ENCODE measurements at regions not wholly inside any gene's neighbourhood (a gene's known extent, or its start where the extent isn't known, plus 50 kb on each side); places are given as distances from the start of the nearest gene placed in this dataset.

DNA sequence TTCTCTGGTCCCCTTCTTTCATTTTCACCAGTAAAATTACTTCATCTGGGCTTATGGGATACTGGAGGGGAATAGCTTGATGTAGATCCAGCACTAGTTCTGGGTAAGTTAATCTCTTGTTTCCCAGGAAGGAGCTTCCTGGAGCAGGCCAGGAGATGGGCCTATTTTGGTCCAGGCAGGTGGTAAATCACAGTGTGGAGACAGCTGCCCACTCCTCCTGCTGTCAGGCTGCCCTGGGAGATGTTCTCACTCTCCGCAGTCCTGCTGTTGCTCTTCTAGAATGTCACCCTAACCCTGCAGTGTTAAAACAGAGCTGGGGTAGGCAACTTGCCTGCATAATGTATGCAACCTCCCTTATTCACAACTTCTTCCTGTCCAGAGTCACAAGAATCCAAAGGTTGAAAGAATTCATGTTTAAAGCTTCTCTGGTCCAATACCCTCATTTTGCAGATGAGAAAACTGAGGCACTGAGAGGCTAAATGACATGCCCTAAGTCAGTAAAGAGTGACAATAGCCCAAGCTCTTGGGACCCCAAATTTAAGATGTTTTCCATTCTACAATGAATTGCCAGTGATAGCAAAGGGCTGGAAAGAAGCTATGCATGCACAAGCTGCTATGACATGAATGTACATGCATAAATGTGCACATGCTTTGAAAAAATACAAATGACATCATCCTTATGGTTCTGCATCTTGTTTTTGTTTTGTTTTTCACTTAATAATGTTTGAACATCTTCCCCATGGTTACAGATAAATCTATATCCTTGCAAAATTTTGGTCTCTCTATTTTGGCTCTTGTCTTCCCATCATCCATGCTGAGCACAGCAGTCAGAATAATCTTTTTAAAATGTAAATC lies 71.8 kb upstream of the ADRA1B start:
- Histone ChIP-seq H3K4me3 (ENCODE audit: insufficient read depth, low read length) (no peak overlapping the region), H4K20me1 (ENCODE audit: insufficient read depth, low read length) (no peaks in the 10 kb centered on the region)

DNA sequence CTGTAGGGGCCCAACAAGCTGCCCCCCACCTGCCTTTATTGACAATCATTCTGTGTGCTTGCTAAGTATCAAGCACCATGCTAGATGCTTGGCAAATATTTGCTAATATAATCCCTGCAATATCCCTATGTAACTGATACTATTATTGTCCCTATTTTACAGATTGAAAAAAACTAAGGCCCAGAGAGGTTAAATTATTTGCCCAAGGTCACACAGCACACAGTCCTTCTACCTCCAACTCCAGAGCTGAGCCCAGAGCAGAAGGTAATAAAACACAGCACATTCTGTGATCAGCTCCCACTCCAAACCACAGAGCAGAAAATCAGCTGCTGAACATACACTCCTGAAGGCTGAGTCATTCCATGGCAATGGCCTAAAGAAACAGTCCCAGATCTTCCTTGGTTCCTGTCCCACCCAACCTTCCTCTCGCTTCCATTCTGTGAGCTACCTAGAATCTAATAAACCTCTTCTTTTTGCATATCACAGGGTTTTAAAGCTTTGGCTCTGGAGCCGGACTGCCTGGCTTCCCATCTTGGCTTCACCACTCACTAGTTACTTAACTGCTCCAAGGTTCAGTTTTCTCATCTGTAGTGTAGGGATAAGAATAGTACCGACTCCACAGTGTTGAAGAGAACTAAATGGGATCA lies 66.7 kb upstream of the ADRA1B start:
- DNase-seq (ENCODE audit: insufficient read length, low spot score, missing footprints) = no peak
- no peak overlapping the region for H2AFZ ChIP-seq (ENCODE audit: low read length)

More for the DNA sequence above, 71.8 kb upstream of the ADRA1B start:
- no peaks in the 10 kb centered on the region for H3K79me2 ChIP-seq (ENCODE audit: insufficient read depth, low read length)
- DNase-seq (ENCODE audit: insufficient read length, low spot score, missing footprints) = no peak
- H3K4me1 ChIP-seq (ENCODE audit: insufficient read depth, low read length) = peaks cover 7% of the 10 kb centered on the region
- no peak overlapping the region for H3K27ac ChIP-seq (ENCODE audit: low read depth, low read length)
- H3K27me3 ChIP-seq (ENCODE audit: insufficient read depth, low read length) = no peaks in the 10 kb centered on the region
- no peaks in the 10 kb centered on the region for H3K9me3 ChIP-seq (ENCODE audit: low read depth, low read length)
- TF ChIP-seq, protein P1, sequence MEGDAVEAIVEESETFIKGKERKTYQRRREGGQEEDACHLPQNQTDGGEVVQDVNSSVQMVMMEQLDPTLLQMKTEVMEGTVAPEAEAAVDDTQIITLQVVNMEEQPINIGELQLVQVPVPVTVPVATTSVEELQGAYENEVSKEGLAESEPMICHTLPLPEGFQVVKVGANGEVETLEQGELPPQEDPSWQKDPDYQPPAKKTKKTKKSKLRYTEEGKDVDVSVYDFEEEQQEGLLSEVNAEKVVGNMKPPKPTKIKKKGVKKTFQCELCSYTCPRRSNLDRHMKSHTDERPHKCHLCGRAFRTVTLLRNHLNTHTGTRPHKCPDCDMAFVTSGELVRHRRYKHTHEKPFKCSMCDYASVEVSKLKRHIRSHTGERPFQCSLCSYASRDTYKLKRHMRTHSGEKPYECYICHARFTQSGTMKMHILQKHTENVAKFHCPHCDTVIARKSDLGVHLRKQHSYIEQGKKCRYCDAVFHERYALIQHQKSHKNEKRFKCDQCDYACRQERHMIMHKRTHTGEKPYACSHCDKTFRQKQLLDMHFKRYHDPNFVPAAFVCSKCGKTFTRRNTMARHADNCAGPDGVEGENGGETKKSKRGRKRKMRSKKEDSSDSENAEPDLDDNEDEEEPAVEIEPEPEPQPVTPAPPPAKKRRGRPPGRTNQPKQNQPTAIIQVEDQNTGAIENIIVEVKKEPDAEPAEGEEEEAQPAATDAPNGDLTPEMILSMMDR (IDR thresholded peaks at IDR 0.05; ENCODE audit: extremely low read depth, low read depth, low read length) = no peak
- no peak overlapping the region for H2AFZ ChIP-seq (ENCODE audit: low read length)
- no peaks in the 10 kb centered on the region for H3K36me3 ChIP-seq (ENCODE audit: insufficient read depth, low read length)
- no peak overlapping the region for H3K4me2 ChIP-seq (ENCODE audit: insufficient read depth, low read length)

GRCh38 chr5:159850160-159850559 lies 66.1 kb upstream of the ADRA1B start:
- H4K20me1 ChIP-seq (ENCODE audit: insufficient read depth, low read length) = no peaks in the 10 kb centered on the region
- H3K27ac ChIP-seq (ENCODE audit: low read depth, low read length) = peak overlapping the region; percentile 39
- no peaks in the 10 kb centered on the region for H3K79me2 ChIP-seq (ENCODE audit: insufficient read depth, low read length)
- peaks cover 26% of the 10 kb centered on the region for H3K4me1 ChIP-seq (ENCODE audit: insufficient read depth, low read length)
- H3K4me3 ChIP-seq (ENCODE audit: insufficient read depth, low read length) = no peak overlapping the region
- no peaks in the 10 kb centered on the region for H3K36me3 ChIP-seq (ENCODE audit: insufficient read depth, low read length)
- H2AFZ ChIP-seq (ENCODE audit: low read length) = no peak overlapping the region
- TF ChIP-seq, protein P1 (IDR thresholded peaks at IDR 0.05; ENCODE audit: extremely low read depth, low read depth, low read length) = no peak
- DNase-seq (ENCODE audit: insufficient read length, low spot score, missing footprints) = no peak
- no peaks in the 10 kb centered on the region for H3K9me3 ChIP-seq (ENCODE audit: low read depth, low read length)
- H3K27me3 ChIP-seq (ENCODE audit: insufficient read depth, low read length) = no peaks in the 10 kb centered on the region
- peak overlapping the region; percentile 16 for H3K4me2 ChIP-seq (ENCODE audit: insufficient read depth, low read length)

More for the DNA sequence above, 66.7 kb upstream of the ADRA1B start:
- Histone ChIP-seq H3K79me2 (ENCODE audit: insufficient read depth, low read length) (no peaks in the 10 kb centered on the region), H3K27me3 (ENCODE audit: insufficient read depth, low read length) (no peaks in the 10 kb centered on the region), H4K20me1 (ENCODE audit: insufficient read depth, low read length) (no peaks in the 10 kb centered on the region), H3K4me3 (ENCODE audit: insufficient read depth, low read length) (no peak overlapping the region), H3K4me2 (ENCODE audit: insufficient read depth, low read length) (peak overlapping the region; percentile 16), H3K36me3 (ENCODE audit: insufficient read depth, low read length) (no peaks in the 10 kb centered on the region), H3K4me1 (ENCODE audit: insufficient read depth, low read length) (peaks cover 23% of the 10 kb centered on the region), H3K27ac (ENCODE audit: low read depth, low read length) (peak overlapping the region; percentile 39), H3K9me3 (ENCODE audit: low read depth, low read length) (no peaks in the 10 kb centered on the region)
- TF ChIP-seq, protein P1 (IDR thresholded peaks at IDR 0.05; ENCODE audit: extremely low read depth, low read depth, low read length) = no peak

- Histone ChIP-seq H3K27me3 (ENCODE audit: insufficient read depth, low read length) (no peaks in the 10 kb centered on the region), H3K4me3 (ENCODE audit: insufficient read depth, low read length) (no peak overlapping the region), H3K79me2 (ENCODE audit: insufficient read depth, low read length) (no peaks in the 10 kb centered on the region), H2AFZ (ENCODE audit: low read length) (no peak overlapping the region), H3K36me3 (ENCODE audit: insufficient read depth, low read length) (no peaks in the 10 kb centered on the region), H3K27ac (ENCODE audit: low read depth, low read length) (peak overlapping the region; percentile 3), H3K9me3 (ENCODE audit: low read depth, low read length) (no peaks in the 10 kb centered on the region), H4K20me1 (ENCODE audit: insufficient read depth, low read length) (no peaks in the 10 kb centered on the region), H3K4me1 (ENCODE audit: insufficient read depth, low read length) (peaks cover 35% of the 10 kb centered on the region), H3K4me2 (ENCODE audit: insufficient read depth, low read length) (peak overlapping the region; percentile 10)
- TF ChIP-seq, protein P1 (IDR thresholded peaks at IDR 0.05; ENCODE audit: extremely low read depth, low read depth, low read length) = no peak
- no peak for DNase-seq (ENCODE audit: insufficient read length, low spot score, missing footprints)
These were observed 65.2 kb upstream of the ADRA1B start for GRCh38 chr5:159851053-159851452.

Data from osteoblast (primary cell).